ENCODE measurements at regions not wholly inside any gene's neighbourhood (a gene's known extent, or its start where the extent isn't known, plus 50 kb on each side); places are given as distances from the start of the nearest gene placed in this dataset.
A peak's percentile ranks its signal among the peaks of the same experiment; 100 is the strongest.

DNA sequence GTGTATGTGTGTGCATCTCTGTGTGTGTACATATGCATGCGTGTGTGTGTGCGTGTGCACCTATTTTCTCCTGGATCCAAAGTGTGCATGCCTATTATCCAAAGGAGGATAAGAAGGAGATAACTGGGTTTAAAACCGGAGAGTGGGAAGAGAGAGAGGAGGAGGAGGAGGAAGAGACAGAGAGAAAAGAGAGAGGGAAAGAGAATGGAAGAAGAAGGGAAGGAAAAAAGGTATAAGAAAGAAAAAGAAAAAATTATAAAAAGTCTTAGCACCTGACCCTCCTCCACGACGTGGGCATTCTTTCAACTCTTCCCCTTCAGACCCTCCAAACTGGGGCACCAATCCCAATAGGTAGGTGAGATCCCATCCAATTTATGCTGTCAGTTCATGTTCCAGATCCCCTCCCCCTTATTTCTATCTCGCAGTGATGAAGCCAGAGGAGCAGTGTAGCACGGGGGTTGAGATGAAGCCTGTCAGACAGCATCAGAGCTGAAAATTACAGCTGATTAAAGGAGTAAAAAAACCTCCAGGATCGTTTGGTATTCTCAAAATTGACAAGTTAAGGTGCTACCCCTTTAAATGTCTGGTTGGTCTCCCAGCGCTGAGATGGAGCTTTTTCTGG is 386.7 kb upstream of the ATP5MC3 start:
- H3K4me1 Mint-ChIP-seq (ENCODE audit: low read depth in 2 of 2) = peaks cover 3 to 4% of the 10 kb centered on the region in 2 donors
- H3K9me3 Mint-ChIP-seq = no peaks in the 10 kb centered on the region
- H3K36me3 Mint-ChIP-seq (ENCODE audit: insufficient read depth) = no peaks in the 10 kb centered on the region
- ATAC-seq (replicated peaks) (no peak), DNase-seq (no peak)
- no peak overlapping the region for H3K27ac Mint-ChIP-seq
- no peaks in the 10 kb centered on the region for H3K27me3 Mint-ChIP-seq
- peak overlapping the region in 1 of 2 donors; percentile 44 for H3K4me3 Mint-ChIP-seq

DNA sequence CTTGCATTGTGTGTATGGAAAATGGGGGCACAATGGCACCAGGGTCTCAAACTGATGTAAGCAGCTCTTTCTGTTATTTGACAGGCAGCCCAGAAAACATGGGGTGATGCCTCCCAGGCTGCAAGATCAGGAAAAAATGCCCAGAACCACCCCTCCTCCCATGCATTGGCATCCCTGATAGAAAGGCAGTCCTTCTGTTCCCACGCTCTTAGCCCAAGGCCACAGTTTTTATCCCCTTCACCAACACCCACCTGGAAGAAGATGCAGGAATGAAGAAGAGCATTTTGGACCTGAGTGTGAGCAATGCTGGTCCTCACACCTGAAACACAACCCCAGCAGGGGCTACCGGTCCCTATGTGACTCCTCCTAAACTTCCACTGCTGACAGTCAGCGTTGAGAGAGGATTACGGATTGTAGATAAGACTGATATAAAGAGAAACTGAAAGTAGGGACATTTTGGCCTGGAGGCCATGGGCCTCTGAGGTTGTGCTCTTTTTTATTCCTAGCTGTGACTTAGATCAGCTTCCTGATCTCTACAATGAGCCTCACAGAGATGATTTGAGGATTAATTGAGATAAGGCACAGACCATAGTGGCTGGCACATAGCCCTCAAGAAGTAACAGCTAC is 386.0 kb upstream of the ATP5MC3 start:
- H3K9me3 Mint-ChIP-seq = no peaks in the 10 kb centered on the region
- no peak for DNase-seq
- H3K36me3 Mint-ChIP-seq (ENCODE audit: insufficient read depth) = no peaks in the 10 kb centered on the region
- H3K27ac Mint-ChIP-seq = no peak overlapping the region
- H3K4me3 Mint-ChIP-seq = peak overlapping the region in 1 of 2 donors; percentile 44
- peaks cover 3 to 4% of the 10 kb centered on the region in 2 donors for H3K4me1 Mint-ChIP-seq (ENCODE audit: low read depth in 2 of 2)
- H3K27me3 Mint-ChIP-seq = no peaks in the 10 kb centered on the region
- ATAC-seq (replicated peaks) = peak; percentile 58

DNA sequence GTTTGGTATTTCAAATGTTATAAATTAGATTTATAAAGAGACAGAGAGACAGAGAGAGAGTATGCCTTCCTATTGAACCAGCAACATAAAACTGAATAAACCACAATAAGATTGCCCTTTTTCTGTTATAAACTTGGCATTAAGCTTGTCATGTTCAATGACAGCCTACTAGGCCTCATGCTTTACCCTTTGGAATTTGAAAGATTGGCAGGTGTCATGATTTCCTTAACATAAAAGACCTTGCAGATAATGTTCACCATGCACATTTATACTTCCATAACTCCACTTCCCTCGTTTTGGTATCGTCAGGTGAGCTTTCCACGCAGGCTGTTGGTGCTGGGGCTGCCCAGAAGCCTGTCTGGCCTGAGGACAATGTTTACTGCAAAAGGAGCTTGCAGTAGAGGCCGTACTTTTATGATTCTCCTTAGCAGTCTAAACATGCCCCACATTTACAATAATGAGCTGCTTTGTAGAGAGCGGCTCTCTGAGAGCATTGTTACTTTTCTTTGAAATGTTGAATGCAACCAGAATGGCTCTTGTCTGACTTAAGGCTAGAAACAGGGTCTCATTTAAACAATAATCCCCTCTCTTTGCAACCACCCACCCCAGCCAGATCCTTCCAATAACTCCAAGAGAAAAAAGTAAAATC is 379.1 kb upstream of the ATP5MC3 start:
- DNase-seq = no peak
- Mint-ChIP-seq H3K36me3 (ENCODE audit: insufficient read depth) (no peaks in the 10 kb centered on the region), H3K9me3 (no peaks in the 10 kb centered on the region), H3K27me3 (peaks cover 15 to 22% of the 10 kb centered on the region in 2 donors), H3K4me3 (no peak overlapping the region), H3K4me1 (ENCODE audit: low read depth in 2 of 2) (no peaks in the 10 kb centered on the region), H3K27ac (no peak overlapping the region)
- ATAC-seq (replicated peaks) = no peak

DNA sequence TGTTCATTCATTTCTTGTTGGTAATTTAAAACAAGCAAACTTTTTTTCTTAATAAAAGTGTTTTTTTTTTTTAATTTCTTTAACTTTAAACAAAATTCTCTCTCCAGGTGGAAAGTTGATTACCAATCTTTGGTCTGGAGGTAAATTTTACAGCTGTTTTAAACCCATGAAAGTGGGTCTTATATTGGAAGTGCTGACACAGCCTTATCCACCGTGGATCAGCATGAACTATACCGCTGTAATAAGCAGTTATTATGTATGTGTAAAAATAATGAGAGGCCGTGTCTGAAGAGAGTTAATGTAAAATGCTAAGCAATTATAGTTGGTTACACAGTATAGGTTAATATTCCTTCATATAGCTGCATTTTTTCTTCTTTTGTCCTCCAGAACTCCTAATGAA is 378.1 kb upstream of the ATP5MC3 start:
- no peak for ATAC-seq (replicated peaks)
- H3K4me1 Mint-ChIP-seq (ENCODE audit: low read depth in 2 of 2) = no peaks in the 10 kb centered on the region
- H3K4me3 Mint-ChIP-seq = no peak overlapping the region
- no peaks in the 10 kb centered on the region for H3K9me3 Mint-ChIP-seq
- no peak for DNase-seq
- H3K27ac Mint-ChIP-seq = no peak overlapping the region
- H3K27me3 Mint-ChIP-seq = peaks cover 15 to 22% of the 10 kb centered on the region in 2 donors
- no peaks in the 10 kb centered on the region for H3K36me3 Mint-ChIP-seq (ENCODE audit: insufficient read depth)

GRCh38 chr2:175557810-175558377 is 376.4 kb upstream of the ATP5MC3 start:
- peaks cover 21 to 22% of the 10 kb centered on the region in 2 donors for H3K27me3 Mint-ChIP-seq
- no peak overlapping the region for H3K4me3 Mint-ChIP-seq
- DNase-seq (no peak), ATAC-seq (replicated peaks) (no peak)
- no peaks in the 10 kb centered on the region for H3K9me3 Mint-ChIP-seq
- no peaks in the 10 kb centered on the region for H3K4me1 Mint-ChIP-seq (ENCODE audit: low read depth in 2 of 2)
- H3K36me3 Mint-ChIP-seq (ENCODE audit: insufficient read depth) = no peaks in the 10 kb centered on the region
- H3K27ac Mint-ChIP-seq = no peak overlapping the region

DNA sequence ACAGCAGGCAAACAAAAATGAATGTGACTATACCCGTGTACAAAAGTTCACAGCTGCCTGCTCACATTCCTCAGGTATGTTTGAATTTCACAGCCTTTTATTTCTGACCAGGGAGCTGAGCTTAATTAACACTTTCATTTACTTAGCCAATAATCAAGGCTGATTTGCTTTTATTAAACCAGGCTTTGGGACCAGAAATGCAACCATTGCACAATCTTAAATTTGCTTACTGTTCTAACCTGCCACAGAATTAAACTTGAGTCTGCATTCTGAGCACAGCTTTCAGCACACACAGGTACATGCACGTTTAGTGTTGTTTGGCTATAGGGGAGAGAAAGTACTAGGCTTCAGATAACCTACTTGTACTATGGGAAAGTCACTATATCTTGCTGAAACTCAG is 372.4 kb upstream of the ATP5MC3 start:
- no peak for DNase-seq
- Mint-ChIP-seq H3K9me3 (no peaks in the 10 kb centered on the region), H3K4me3 (no peak overlapping the region), H3K27me3 (peaks cover 22 to 43% of the 10 kb centered on the region in 2 donors), H3K4me1 (ENCODE audit: low read depth in 2 of 2) (no peaks in the 10 kb centered on the region), H3K27ac (no peak overlapping the region), H3K36me3 (ENCODE audit: insufficient read depth) (no peaks in the 10 kb centered on the region)
- ATAC-seq (replicated peaks) = no peak

DNA sequence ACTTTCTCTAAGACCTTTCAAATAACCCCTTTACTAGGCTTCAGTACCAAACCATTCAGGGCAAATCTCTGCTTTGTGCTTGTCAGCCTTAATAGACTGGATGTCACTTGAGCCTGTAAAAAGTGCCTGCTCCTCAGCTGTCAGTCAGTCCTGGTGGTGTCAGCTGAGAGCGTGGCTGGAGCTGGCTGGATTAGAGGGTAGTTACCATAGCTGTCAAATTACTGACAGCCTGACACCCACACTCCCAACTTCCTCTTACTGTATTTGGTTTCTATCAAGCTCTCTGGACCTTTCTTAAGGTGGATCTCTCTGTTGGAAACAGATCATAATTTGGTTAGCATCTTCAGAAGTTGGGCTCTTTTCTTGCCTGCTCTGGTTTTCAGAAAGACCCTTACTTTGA is 371.4 kb upstream of the ATP5MC3 start:
- no peaks in the 10 kb centered on the region for H3K36me3 Mint-ChIP-seq (ENCODE audit: insufficient read depth)
- H3K27ac Mint-ChIP-seq = no peak overlapping the region
- H3K4me3 Mint-ChIP-seq = no peak overlapping the region
- H3K4me1 Mint-ChIP-seq (ENCODE audit: low read depth in 2 of 2) = no peaks in the 10 kb centered on the region
- DNase-seq = no peak
- peaks cover 17 to 45% of the 10 kb centered on the region in 2 donors for H3K27me3 Mint-ChIP-seq
- no peak for ATAC-seq (replicated peaks)
- no peaks in the 10 kb centered on the region for H3K9me3 Mint-ChIP-seq

GRCh38 chr2:175540421-175540820 is 358.9 kb upstream of the ATP5MC3 start:
- no peak overlapping the region for H3K27ac Mint-ChIP-seq
- ATAC-seq (replicated peaks) = no peak

GRCh38 chr2:175539122-175539521 is 357.6 kb upstream of the ATP5MC3 start:
- peaks cover 3 to 8% of the 10 kb centered on the region in 2 donors for H3K9me3 Mint-ChIP-seq
- no peaks in the 10 kb centered on the region for H3K36me3 Mint-ChIP-seq (ENCODE audit: insufficient read depth)
- H3K27ac Mint-ChIP-seq = no peak overlapping the region
- H3K4me1 Mint-ChIP-seq (ENCODE audit: low read depth in 2 of 2) = no peaks in the 10 kb centered on the region
- H3K27me3 Mint-ChIP-seq = peaks cover 0 to 9% of the 10 kb centered on the region in 2 donors
- DNase-seq = no peak
- no peak overlapping the region for H3K4me3 Mint-ChIP-seq
- ATAC-seq (replicated peaks) = no peak

More at GRCh38 chr2:175540421-175540820, 358.9 kb upstream of the ATP5MC3 start:
- H3K9me3 Mint-ChIP-seq = peaks cover 1 to 8% of the 10 kb centered on the region in 2 donors
- no peak for DNase-seq
- H3K36me3 Mint-ChIP-seq (ENCODE audit: insufficient read depth) = no peaks in the 10 kb centered on the region
- H3K27me3 Mint-ChIP-seq = peaks cover 0 to 4% of the 10 kb centered on the region in 2 donors
- no peaks in the 10 kb centered on the region for H3K4me1 Mint-ChIP-seq (ENCODE audit: low read depth in 2 of 2)
- no peak overlapping the region for H3K4me3 Mint-ChIP-seq

DNA sequence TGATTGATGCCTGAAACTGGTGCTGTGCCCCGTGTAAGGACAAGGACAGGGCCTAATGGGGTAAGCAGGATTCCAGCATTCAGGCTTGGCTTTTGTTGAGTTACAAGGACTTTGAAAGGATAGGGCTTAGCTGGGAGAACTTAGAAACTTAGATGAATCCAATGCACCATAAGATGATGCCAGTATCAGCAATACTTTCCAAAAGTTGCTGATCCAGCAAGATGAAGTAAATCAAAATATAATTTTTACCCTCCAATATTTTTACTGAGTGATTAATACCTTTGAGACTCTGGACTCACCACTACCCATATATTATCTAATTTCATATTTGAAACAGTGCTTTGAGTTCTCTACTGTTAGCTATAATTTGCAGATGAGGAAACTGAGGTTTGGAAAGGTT is 354.5 kb upstream of the ATP5MC3 start:
- peaks cover 14 to 22% of the 10 kb centered on the region in 2 donors for H3K27me3 Mint-ChIP-seq
- no peaks in the 10 kb centered on the region for H3K4me1 Mint-ChIP-seq (ENCODE audit: low read depth in 2 of 2)
- no peak overlapping the region for H3K4me3 Mint-ChIP-seq
- DNase-seq (no peak), ATAC-seq (replicated peaks) (no peak)
- peaks cover 0 to 5% of the 10 kb centered on the region in 2 donors for H3K9me3 Mint-ChIP-seq
- H3K27ac Mint-ChIP-seq = no peak overlapping the region
- H3K36me3 Mint-ChIP-seq (ENCODE audit: insufficient read depth) = no peaks in the 10 kb centered on the region

DNA sequence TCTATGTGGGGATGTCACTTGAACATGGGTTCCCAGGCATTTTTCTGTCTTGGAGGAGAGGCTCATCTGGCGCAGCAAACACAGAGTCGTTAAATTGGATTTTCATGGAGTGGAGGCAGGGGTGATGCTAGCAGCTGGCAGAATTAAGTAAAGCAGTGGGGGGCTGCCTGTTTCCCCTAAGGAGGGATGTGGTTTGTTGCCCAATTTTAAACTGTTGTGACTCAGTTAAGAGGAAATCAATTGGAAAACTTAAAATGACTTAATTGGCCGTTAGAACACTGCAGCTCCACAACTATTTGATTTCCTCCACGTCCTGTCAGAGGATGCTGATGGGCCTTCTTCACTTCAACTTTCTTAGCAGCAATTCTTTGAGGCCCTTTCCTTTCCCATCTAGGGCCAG is 354.1 kb upstream of the ATP5MC3 start:
- H3K4me1 Mint-ChIP-seq (ENCODE audit: low read depth in 2 of 2) = no peaks in the 10 kb centered on the region

DNA sequence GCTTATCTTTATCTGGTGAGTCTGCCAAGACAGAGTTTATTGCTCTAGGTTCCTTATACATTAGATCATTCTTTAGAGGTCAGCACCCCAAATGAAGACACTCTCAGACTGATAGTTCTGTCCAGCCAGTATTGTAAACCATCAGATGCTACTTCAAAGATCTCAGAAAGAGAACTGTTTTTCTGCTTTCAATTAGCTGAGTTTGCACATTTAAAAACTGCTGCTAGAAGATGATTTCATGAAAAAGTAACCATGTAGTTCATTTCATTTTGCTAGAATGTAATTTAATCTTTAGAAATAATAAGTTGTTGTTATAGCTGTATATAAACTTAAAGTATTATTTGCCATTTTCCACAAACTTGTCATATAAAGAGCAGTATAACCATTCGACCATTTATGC is 344.5 kb upstream of the ATP5MC3 start:
- H3K9me3 Mint-ChIP-seq = no peaks in the 10 kb centered on the region
- no peaks in the 10 kb centered on the region for H3K4me1 Mint-ChIP-seq (ENCODE audit: low read depth in 2 of 2)
- no peak overlapping the region for H3K4me3 Mint-ChIP-seq
- ATAC-seq (replicated peaks) (no peak), DNase-seq (no peak)
- H3K27ac Mint-ChIP-seq = no peak overlapping the region
- peaks cover 0 to under 1% of the 10 kb centered on the region in 2 donors for H3K27me3 Mint-ChIP-seq
- no peaks in the 10 kb centered on the region for H3K36me3 Mint-ChIP-seq (ENCODE audit: insufficient read depth)

More for the DNA sequence above, 354.1 kb upstream of the ATP5MC3 start:
- peaks cover 15 to 24% of the 10 kb centered on the region in 2 donors for H3K27me3 Mint-ChIP-seq
- H3K9me3 Mint-ChIP-seq = peaks cover 0 to 5% of the 10 kb centered on the region in 2 donors
- no peak overlapping the region for H3K27ac Mint-ChIP-seq
- DNase-seq (no peak), ATAC-seq (replicated peaks) (no peak)
- no peaks in the 10 kb centered on the region for H3K36me3 Mint-ChIP-seq (ENCODE audit: insufficient read depth)
- no peak overlapping the region for H3K4me3 Mint-ChIP-seq

- ATAC-seq (replicated peaks) = no peak
- H3K4me1 Mint-ChIP-seq (ENCODE audit: low read depth in 2 of 2) = no peaks in the 10 kb centered on the region
- DNase-seq = no peak
- no peaks in the 10 kb centered on the region for H3K36me3 Mint-ChIP-seq (ENCODE audit: insufficient read depth)
- H3K27me3 Mint-ChIP-seq = no peaks in the 10 kb centered on the region
- H3K27ac Mint-ChIP-seq = no peak overlapping the region
- no peak overlapping the region for H3K4me3 Mint-ChIP-seq
- H3K9me3 Mint-ChIP-seq = no peaks in the 10 kb centered on the region
These were observed 341.5 kb upstream of the ATP5MC3 start for GRCh38 chr2:175523001-175523400.

- H3K4me3 Mint-ChIP-seq = no peak overlapping the region
- H3K4me1 Mint-ChIP-seq (ENCODE audit: low read depth in 2 of 2) = no peaks in the 10 kb centered on the region
- no peak for DNase-seq
- H3K27ac Mint-ChIP-seq = no peak overlapping the region
- H3K9me3 Mint-ChIP-seq = peaks cover 0 to 5% of the 10 kb centered on the region in 2 donors
- no peaks in the 10 kb centered on the region for H3K36me3 Mint-ChIP-seq (ENCODE audit: insufficient read depth)
- H3K27me3 Mint-ChIP-seq = no peaks in the 10 kb centered on the region
- no peak for ATAC-seq (replicated peaks)
These were observed 336.7 kb upstream of the ATP5MC3 start for GRCh38 chr2:175518206-175518605.

Data from effector memory CD8-positive, alpha-beta T cell (primary cell).